GM19452 (cell line): ENCODE measurements at regions not wholly inside any gene's neighbourhood (a gene's known extent, or its start where the extent isn't known, plus 50 kb on each side); places are given as distances from the start of the nearest gene placed in this dataset.
"Not testable (repeated sequence)": the region's sequence is repeated elsewhere in the genome, so short reads cannot be mapped to it uniquely, and the experiment has no call there.

Experiments used
- ATAC-seq: cut with Tn5 transposase; IDR thresholded peaks from one replicate; pipeline ENCODE4 v1.9.1; 2021; ENCODE audit not compliant: unreplicated experiment

DNA sequence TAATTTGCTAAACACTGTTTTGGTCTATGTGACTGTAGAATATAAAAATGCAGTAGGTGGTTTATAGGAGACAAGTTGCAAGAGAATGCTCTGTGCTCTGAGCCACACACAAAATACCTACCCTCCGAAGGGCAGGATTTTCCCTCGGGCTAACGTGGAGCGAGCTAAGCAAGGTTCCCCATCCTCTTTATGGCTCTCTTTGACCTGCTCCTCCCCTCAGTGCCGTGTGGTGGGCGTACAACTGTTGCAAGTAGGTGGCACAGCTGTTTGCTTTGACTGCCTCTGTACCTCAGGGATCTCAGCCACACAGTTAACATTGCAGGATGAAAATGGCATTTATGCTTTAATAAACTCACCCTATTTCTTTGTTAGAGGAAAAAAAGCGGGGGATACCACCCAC is 339.1 kb downstream of the SATB1 start:
- ATAC-seq, result no peak

DNA sequence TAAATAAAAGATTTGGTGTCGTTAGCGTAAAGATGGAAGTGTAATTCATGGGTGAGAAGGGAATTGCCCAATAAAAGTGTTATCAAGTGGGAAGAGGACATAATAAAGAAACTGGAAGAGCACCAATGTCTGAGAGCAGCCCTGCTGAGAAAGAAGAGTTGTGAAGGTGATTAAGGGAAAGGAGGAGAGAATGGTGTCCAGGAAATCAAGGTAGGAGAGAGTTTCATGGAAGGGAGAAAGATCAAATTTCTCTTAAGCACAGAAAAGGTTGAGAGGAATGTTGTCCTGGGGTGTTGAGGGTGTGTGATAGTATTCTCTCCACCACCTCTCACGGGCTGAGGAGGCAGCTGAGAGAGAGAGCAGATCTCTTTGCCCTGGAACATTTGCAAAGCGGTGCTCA is 339.7 kb downstream of the SATB1 start:
- ATAC-seq, result no peak

- ATAC-seq, result not testable (repeated sequence)
Measured at GRCh38 chr3:18083273-18083590, 340.8 kb upstream of the TBC1D5 start.

DNA sequence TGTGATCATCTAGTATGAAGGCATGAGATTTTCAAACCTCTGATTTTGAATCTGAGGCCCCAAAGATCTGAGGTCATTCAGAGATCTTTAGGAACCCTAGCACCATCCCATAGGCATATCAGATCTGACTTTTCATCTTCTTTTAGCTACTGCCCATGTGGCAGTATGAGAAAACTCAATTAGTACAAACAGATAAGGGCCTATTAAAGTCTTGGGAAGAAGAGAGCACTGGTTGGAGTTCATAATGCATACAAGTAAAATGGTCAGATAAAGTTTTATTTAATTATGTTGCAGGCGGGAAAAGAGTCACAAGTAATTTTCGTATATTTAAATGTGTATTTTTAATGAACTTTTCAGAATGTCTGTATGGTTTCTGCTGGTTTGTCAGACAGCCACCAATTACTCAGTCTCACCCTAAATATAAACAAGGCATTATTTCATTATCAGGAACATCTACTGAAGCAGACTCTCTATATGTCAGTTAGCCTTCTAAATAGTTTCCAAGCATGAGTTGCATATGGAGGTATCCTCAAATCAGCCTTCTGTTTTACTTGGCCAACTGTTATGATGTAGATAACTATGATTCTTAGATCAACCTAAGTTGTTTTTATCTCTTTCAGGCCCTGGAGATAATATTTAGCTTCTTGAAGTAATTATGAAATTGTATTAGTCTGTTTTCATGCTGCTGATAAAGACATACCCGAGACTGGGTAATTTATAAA is 340.3 kb upstream of the TBC1D5 start:
- no peak for ATAC-seq

- no peak for ATAC-seq
Measured at GRCh38 chr3:18080198-18080689, 337.8 kb upstream of the TBC1D5 start.

DNA sequence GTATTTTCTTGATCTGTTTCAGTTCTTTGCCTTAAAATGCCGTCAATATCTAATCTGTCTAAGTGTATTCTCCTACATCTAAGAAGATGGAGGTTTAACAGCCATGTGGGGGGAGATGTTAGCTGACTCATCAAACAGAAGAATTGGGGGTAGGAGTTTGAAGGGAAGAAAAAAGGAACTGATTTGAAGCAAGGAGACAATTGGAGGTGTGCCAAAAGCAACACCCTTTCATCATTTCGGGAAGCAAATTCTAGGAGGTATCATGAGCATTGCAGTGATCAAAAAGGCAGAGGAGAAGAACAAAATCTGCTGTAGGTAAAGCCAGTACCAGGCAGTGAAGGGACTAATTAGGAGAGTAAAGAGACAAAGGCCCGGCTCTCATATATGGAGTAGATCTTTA is 337.3 kb upstream of the TBC1D5 start:
- no peak for ATAC-seq

- no peak for ATAC-seq
Measured at GRCh38 chr3:18079062-18079461, 336.6 kb upstream of the TBC1D5 start.

DNA sequence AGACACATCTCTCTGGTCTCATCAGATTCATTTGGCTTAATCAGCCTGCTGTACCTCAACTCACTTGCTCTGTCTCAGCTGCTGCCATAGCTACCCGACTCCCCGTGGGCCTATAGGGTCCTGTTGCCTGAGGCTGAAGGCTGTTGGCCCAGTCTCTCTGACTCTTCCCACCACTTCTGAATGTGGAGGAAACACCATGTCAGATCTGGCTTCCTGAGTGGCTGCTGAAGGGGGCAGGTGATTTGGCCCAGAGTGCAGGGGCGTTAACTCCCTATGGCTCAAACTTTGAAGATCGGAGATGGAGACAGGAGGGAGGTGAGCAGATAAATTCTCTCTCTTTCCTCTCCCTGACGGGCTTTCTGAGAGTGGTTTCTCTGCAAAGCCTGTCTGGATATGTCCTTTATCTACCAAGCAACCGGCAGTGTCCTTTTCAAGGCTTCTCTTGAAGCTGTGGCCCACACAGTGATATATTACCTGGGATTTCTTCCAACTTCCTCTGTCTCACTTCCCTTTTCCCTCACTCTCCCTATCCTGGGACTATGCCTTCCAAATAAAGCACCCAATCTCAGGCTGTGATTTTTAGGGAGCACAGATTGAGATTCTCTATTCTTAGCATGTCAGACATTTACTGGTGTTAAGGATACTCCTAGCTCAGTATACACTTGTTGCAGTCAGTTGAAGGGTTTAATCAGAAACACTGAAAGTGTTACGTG is 334.9 kb upstream of the TBC1D5 start:
- ATAC-seq, result no peak

DNA sequence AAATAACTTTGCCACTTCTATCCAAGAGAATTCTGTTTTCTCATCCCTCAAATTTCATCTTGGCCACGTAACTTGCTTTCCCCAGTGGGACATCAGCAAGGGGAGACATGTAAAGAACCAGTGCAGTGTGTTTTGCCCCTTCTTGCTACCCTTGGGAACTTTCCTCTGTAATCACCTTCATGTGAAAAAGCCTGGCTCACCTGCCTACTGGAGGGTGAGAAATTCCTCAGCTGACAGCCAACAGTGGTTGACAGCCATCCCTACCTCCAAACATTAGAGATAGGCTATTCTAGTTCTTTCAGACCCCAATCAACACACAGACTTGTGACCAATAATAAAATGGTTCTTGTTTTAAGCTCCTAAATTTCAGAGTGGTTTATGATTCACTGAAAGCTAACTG is 333.9 kb upstream of the TBC1D5 start:
- ATAC-seq, result no peak

DNA sequence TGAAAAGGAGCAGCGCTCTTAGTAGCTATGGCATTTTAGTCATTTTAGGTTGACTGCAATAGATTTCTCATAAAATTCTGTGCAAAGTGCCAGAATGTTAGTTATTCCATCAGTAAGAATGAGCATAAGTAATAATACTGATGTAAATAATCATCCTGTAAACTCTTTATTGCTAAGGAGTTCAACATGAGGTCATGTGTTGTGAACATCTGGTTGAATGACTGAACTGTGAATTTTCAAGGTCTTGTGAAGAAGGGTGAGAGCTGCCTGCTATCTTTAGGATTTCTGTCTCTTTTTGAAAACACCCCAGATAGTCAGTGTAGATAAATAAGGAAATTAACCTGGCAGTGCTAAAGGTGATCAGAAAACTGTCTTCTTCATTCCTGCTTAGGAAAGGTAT is 333.4 kb upstream of the TBC1D5 start:
- ATAC-seq, result no peak

DNA sequence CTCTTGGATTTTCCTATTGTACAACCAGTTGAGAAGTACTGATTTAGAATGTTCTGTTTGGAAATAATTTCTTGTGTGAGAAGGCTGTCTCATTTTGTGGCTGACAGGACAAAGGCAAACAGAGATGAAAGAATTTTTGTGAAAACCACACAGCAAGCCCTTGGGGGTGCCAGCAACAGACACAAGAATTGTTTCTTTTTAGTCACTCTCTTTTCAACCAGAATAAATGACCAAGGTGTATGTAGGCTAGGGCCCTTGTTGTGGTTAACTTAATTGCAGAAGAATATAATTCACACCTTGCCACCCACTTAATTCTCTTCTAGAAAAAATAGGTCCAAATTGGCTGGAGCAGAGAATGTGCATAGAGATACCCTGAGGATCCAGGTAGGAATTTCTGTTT is 329.4 kb upstream of the TBC1D5 start:
- ATAC-seq, result no peak

DNA sequence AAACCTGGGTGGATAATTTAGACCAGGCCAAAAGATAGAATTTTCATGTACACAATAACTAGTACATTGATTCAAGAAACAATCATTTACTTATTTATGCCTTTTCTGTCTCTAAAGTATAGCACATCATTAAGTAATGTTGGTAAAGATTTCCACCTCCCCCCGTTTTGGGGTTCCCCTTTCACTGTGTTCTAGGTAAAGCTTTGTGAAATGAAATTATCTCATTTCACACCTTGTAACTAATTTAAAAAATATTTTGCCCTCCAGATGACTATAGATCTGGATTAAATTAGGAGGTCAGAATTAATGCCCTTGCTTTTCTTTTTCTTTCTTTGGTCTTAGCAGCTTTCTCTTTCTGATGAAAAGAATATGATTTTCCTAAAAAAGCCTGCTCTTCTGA is 328.5 kb upstream of the TBC1D5 start:
- ATAC-seq, result no peak

GRCh38 chr3:18070231-18070630 is 327.8 kb upstream of the TBC1D5 start:
- ATAC-seq, result no peak

GRCh38 chr3:18069568-18069967 is 327.1 kb upstream of the TBC1D5 start:
- no peak for ATAC-seq

DNA sequence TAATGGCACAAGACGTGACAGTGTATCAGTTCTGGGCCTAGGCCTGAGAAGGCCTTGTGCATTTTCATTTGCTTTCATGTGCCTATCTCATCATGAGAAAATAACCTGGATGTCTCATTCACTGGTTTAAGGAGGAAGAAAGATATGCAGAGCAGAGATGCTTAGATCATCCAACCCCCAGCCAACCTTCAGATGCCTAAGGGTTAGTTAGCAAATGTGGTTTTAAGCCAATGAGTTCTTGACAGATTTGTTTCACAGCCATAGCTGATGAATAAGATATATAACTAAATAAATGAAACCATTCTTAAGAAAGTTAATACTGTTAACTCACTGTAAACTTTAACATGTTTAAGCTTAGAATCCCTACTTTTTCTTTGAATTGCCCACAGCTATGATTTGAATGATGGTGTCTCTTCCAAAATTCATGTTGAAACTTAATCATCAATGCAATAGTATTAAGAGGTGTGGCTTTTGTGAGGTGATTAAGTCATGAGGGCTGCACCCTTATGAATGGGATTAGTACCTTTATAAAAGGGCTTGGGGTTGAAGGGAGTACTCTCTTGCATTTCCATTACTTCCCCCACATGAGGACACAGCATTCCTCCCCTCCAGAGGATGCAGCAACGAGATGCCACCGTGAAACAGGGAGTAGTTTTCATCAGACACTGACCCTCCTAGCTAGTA is 324.6 kb upstream of the TBC1D5 start:
- ATAC-seq, result no peak

DNA sequence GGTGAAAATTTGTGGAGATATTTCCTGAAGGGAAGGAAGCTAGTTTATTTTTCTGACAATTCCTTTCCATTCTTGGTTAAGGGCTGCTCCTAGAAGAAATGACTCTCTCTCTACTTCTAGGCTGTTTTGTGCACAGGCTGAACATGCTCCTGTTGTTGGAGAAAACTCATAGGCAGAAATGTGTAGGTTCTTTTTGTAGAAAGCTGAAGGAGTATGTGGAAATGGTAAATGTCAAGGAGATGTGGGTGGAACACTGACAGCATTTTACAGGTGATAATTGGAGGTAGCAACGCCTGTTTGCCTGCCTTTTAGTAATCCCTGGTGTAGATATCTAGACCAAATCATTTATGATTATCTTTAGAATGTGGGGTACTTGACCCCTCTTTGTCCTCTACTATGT is 322.2 kb upstream of the TBC1D5 start:
- no peak for ATAC-seq

DNA sequence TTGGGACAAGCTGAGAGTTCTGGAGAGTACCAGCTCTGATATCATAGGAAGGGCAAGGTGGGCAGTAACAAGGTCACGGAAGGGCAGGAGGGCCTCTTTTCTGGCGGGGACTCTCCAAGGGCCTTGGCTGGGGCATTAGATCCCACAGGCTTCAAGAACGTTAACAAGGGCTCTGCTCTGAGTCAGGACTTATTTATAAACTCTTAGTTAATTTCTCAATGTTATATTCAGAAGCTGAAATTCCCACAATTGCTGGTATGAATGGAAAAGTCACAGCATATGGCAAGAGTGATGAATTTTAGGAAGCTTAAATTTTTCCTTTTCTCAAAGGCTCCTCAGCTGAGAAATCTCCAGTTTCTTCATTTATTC is 320.2 kb upstream of the TBC1D5 start:
- ATAC-seq, result no peak

DNA sequence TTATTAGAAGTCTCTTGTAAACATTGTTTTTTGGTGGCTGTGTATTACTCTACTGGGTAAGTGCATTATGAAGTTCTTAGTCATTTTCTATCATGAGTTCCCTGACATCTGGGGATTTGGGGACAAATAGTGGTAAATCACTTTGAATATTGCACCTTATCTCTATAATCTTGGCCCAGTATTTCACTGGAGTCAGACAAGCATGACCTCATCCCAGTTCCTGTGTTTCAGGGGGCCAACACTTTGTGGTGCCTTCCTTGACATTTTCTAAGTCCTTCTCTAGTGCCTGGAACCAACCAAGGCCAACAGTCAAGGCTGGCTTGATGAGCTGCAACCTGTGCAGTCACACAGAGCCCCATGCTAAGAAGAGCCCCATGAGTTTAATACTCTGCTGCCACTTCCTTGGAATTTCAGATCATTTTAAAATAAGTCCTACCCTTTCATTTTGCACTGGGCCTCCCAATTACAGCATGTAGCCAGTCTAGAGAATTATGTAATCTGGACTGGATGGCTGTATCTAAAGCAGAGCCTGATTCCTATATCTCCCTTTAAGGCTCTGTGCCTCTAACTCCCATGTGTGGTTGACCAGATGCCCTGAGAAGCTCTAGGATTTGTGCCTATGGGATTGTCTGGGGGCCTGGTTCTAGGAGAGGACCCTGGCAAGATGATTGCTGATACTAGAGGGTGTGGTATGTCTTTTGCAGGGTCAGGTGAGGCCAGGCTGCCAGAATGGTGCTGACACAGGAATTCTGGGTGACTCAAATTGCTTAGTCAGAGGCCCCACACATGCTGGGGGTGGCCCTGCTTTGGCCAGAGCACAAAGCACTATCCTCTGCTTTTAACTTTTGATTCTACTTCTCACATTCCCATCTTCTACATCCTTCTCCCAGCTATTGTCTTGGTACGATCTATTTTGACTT is 319.6 kb upstream of the TBC1D5 start:
- ATAC-seq, result no peak

GRCh38 chr3:18058666-18059065 is 316.2 kb upstream of the TBC1D5 start:
- no peak for ATAC-seq

- no peak for ATAC-seq
Measured at GRCh38 chr3:18057471-18058091, 315.1 kb upstream of the TBC1D5 start.

- no peak for ATAC-seq
Measured at GRCh38 chr3:18054625-18055024, 312.2 kb upstream of the TBC1D5 start.
